ENCODE measurements at regions not wholly inside any gene's neighbourhood (a gene's known extent, or its start where the extent isn't known, plus 50 kb on each side); places are given as distances from the start of the nearest gene placed in this dataset.
A peak's percentile ranks its signal among the peaks of the same experiment; 100 is the strongest.

DNA sequence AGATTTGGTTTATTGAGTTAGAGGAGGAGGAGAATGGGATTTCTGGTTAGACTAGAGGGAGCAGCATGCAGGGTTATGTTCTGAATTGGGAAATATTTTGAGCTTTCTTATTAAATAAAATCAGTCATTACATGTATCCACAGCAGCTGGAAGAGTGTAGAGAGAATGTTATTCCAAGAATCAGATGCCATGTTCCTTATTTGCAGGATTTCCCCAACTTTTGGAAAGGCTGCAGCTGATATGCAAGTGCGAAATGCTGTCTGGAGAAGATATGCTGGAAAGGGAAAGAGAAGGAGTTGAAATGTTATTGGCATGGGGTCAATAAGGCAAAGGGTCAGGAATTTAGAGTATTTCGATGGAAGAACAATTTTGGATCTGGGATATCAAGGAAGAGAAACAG lies 255.8 kb downstream of the MTX2 start:
- TF ChIP-seq, protein P1, sequence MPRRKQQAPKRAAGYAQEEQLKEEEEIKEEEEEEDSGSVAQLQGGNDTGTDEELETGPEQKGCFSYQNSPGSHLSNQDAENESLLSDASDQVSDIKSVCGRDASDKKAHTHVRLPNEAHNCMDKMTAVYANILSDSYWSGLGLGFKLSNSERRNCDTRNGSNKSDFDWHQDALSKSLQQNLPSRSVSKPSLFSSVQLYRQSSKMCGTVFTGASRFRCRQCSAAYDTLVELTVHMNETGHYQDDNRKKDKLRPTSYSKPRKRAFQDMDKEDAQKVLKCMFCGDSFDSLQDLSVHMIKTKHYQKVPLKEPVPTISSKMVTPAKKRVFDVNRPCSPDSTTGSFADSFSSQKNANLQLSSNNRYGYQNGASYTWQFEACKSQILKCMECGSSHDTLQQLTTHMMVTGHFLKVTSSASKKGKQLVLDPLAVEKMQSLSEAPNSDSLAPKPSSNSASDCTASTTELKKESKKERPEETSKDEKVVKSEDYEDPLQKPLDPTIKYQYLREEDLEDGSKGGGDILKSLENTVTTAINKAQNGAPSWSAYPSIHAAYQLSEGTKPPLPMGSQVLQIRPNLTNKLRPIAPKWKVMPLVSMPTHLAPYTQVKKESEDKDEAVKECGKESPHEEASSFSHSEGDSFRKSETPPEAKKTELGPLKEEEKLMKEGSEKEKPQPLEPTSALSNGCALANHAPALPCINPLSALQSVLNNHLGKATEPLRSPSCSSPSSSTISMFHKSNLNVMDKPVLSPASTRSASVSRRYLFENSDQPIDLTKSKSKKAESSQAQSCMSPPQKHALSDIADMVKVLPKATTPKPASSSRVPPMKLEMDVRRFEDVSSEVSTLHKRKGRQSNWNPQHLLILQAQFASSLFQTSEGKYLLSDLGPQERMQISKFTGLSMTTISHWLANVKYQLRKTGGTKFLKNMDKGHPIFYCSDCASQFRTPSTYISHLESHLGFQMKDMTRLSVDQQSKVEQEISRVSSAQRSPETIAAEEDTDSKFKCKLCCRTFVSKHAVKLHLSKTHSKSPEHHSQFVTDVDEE (CRISPR knock-in tag; IDR thresholded peaks at IDR 0.05), result no peak
- TF ChIP-seq PPARA (CRISPR knock-in tag; IDR thresholded peaks at IDR 0.05; ENCODE audit: borderline replicate concordance) (no peak), TOX (CRISPR knock-in tag; IDR thresholded peaks at IDR 0.05; ENCODE audit: borderline replicate concordance) (no peak), ZNF565 (CRISPR knock-in tag; conservative IDR thresholded peaks at IDR 0.05; ENCODE audit: low read depth) (no peak), GLIS3 (CRISPR knock-in tag; IDR thresholded peaks at IDR 0.05) (no peak), CSDC2 (CRISPR knock-in tag; IDR thresholded peaks at IDR 0.05) (no peak), ZNF8 (CRISPR knock-in tag; IDR thresholded peaks at IDR 0.05) (no peak), RARB (CRISPR knock-in tag; IDR thresholded peaks at IDR 0.05) (no peak), ESRRG (CRISPR knock-in tag; IDR thresholded peaks at IDR 0.05) (no peak), ISL1 (CRISPR knock-in tag; IDR thresholded peaks at IDR 0.05) (no peak), ZC3H10 (CRISPR knock-in tag; IDR thresholded peaks at IDR 0.05) (no peak)
- TF ChIP-seq, protein P2, sequence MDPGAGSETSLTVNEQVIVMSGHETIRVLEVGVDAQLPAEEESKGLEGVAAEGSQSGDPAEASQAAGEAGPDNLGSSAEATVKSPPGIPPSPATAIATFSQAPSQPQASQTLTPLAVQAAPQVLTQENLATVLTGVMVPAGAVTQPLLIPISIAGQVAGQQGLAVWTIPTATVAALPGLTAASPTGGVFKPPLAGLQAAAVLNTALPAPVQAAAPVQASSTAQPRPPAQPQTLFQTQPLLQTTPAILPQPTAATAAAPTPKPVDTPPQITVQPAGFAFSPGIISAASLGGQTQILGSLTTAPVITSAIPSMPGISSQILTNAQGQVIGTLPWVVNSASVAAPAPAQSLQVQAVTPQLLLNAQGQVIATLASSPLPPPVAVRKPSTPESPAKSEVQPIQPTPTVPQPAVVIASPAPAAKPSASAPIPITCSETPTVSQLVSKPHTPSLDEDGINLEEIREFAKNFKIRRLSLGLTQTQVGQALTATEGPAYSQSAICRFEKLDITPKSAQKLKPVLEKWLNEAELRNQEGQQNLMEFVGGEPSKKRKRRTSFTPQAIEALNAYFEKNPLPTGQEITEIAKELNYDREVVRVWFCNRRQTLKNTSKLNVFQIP (CRISPR knock-in tag; IDR thresholded peaks at IDR 0.05; ENCODE audit: borderline replicate concordance, low read depth), result no peak
- ATAC-seq, result no peak

DNA sequence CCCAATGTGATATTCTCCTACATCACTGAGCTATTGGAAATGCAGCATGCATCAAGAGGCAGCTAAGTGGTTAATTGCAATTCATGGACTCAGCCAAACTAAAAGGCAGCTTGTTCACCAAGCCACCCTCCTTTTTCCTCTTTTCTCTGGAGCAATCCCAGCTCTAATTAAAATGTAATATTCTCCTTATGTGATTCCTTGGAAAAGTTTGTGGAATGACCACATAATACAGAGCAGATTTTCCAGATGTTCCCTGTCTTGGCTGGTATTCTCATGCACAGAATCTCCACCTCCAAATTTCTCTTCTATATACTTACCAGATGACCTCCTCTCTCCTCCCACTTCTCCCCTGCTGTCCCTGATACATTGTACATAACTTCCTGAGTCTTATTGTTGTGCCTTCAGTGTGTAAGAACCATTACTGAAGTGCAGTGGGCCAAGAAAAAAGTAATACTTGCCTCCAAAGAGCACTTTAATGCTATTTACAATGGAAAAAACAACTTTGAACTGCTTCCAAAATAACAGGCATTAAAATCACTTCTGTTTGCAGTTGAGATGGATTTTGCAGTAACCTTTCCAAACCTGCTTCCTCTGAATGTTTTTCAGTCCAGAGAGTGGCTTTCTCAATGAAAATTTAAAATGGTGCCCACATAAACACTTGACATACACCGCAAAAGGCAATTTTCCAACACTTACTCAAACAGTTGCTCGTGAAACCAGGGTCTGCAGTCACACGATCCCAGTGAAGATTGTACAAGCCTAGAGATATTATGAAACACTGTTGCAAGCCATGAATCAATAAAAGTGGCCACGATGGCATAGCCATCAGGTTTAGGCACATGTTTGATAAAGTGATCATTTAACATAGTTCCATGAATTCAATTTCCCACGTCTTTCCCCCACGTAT lies 258.0 kb downstream of the MTX2 start:
- ATAC-seq, result peak; percentile 33; the same call in 1 of the 3 replicates
- TF ChIP-seq SNAI2 (CRISPR knock-in tag; IDR thresholded peaks at IDR 0.05), result no peak
- TF ChIP-seq, protein P3, sequence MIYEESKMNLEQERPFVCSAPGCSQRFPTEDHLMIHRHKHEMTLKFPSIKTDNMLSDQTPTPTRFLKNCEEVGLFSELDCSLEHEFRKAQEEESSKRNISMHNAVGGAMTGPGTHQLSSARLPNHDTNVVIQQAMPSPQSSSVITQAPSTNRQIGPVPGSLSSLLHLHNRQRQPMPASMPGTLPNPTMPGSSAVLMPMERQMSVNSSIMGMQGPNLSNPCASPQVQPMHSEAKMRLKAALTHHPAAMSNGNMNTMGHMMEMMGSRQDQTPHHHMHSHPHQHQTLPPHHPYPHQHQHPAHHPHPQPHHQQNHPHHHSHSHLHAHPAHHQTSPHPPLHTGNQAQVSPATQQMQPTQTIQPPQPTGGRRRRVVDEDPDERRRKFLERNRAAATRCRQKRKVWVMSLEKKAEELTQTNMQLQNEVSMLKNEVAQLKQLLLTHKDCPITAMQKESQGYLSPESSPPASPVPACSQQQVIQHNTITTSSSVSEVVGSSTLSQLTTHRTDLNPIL (CRISPR knock-in tag; IDR thresholded peaks at IDR 0.05; ENCODE audit: low read depth), result no peak
- TF ChIP-seq BACH2 (CRISPR knock-in tag; IDR thresholded peaks at IDR 0.05; ENCODE audit: borderline replicate concordance), result no peak
- no peak for TF ChIP-seq ZFP3 (CRISPR knock-in tag; IDR thresholded peaks at IDR 0.05)

DNA sequence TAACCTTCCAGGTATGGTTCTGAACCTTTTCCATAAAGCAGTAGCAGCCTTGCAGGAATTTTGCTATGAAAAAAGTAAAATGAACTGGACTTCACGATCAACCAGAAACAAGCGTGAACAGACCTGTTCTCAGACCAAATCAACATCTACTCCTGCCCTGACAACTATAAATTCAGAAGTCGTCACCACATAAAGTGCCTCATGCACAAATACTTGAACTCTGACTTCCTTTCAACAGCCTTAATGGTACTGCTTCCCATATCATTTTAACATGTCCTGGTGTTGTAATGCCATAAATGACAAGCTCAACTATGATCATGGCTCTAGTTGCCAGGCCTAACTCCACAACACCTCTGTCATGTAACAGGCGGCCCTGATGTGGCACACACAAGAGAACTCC lies 262.4 kb downstream of the MTX2 start:
- ATAC-seq, result no peak
- TF ChIP-seq ZNF70 (CRISPR knock-in tag; IDR thresholded peaks at IDR 0.05), result no peak
- no peak for TF ChIP-seq ESRRG (CRISPR knock-in tag; IDR thresholded peaks at IDR 0.05)
- TF ChIP-seq ZC3H10 (CRISPR knock-in tag; IDR thresholded peaks at IDR 0.05), result no peak
- no peak for TF ChIP-seq BACH2 (CRISPR knock-in tag; IDR thresholded peaks at IDR 0.05; ENCODE audit: borderline replicate concordance)

DNA sequence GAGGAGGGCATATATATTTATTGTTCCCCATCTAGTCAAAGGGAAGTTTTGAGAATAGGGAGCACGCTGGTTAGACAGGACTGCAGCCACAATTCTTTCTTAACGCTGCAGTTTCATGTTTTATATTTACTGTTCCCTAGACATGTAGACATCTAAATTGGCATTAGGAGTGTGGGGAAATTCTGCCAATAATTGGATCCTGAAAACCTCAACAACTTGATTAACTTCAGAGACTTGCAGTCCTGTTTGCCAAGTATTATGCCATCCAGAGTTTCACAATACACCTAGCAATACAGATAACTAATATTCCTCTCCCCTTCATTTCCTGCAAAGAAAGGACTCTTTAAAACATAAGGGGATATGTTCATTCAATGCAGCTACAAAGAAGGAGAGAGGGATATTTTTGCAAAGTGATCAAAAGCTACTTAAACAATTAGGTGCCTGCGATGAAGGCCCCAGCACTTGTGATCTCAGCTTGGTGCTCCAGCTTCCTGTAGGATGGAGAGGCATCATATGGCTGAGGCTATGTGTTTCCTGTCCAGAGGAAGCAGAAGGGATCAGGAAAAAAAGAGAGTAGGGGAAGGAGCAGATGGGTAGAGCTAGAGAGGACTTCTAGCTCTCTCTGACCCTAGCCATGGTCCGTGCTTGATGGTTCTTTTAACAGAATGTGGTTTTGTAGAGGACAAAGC lies 264.4 kb downstream of the MTX2 start:
- no peak for ATAC-seq
- TF ChIP-seq ZNF70 (CRISPR knock-in tag; IDR thresholded peaks at IDR 0.05) (no peak), RARB (CRISPR knock-in tag; IDR thresholded peaks at IDR 0.05) (no peak), CSDC2 (CRISPR knock-in tag; IDR thresholded peaks at IDR 0.05) (no peak), ISL1 (CRISPR knock-in tag; IDR thresholded peaks at IDR 0.05) (no peak), ZC3H10 (CRISPR knock-in tag; IDR thresholded peaks at IDR 0.05) (no peak), ZNF565 (CRISPR knock-in tag; conservative IDR thresholded peaks at IDR 0.05; ENCODE audit: low read depth) (no peak), ZFP30 (CRISPR knock-in tag; IDR thresholded peaks at IDR 0.05) (no peak), BACH2 (CRISPR knock-in tag; IDR thresholded peaks at IDR 0.05; ENCODE audit: borderline replicate concordance) (no peak), SNAI2 (CRISPR knock-in tag; IDR thresholded peaks at IDR 0.05) (no peak), TOX (CRISPR knock-in tag; IDR thresholded peaks at IDR 0.05; ENCODE audit: borderline replicate concordance) (no peak), OSR1 (CRISPR knock-in tag; IDR thresholded peaks at IDR 0.05) (no peak), ARNTL (CRISPR knock-in tag; IDR thresholded peaks at IDR 0.05; ENCODE audit: borderline replicate concordance, low read depth) (no peak), ESRRG (CRISPR knock-in tag; IDR thresholded peaks at IDR 0.05) (no peak)
- TF ChIP-seq, protein P2 (CRISPR knock-in tag; IDR thresholded peaks at IDR 0.05; ENCODE audit: borderline replicate concordance, low read depth), result no peak
- TF ChIP-seq, protein P1 (CRISPR knock-in tag; IDR thresholded peaks at IDR 0.05), result no peak
